ENCODE measurements at regions not wholly inside any gene's neighbourhood (a gene's known extent, or its start where the extent isn't known, plus 50 kb on each side); places are given as distances from the start of the nearest gene placed in this dataset.
"Not testable (repeated sequence)": the region's sequence is repeated elsewhere in the genome, so short reads cannot be mapped to it uniquely, and the experiment has no call there.

- no peak for DNase-seq (ENCODE audit: low read depth)
Observed at GRCh38 chr1:30184393-30185141, 538.8 kb downstream of the MATN1 start.

DNA sequence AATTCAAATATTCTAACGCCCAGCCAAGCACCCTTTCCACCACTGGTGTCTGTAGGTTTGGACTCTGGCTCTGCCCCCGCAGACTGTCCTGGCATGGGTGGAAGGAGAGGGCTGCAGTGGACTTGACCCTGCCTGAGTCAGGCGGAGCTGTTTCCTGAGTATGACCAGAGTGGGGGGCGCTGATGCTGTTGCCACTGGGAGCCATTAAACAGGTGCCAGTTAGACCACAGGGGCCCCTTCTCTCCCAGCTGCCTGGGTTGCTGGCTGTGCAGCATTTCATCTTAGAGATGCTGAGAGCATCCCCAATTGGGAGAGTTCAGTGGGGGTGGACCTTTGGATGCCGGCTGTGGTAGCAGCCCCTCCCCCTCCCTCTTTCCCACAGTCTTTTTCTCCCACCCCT is 539.5 kb downstream of the MATN1 start:
- DNase-seq (ENCODE audit: low read depth): no peak

DNA sequence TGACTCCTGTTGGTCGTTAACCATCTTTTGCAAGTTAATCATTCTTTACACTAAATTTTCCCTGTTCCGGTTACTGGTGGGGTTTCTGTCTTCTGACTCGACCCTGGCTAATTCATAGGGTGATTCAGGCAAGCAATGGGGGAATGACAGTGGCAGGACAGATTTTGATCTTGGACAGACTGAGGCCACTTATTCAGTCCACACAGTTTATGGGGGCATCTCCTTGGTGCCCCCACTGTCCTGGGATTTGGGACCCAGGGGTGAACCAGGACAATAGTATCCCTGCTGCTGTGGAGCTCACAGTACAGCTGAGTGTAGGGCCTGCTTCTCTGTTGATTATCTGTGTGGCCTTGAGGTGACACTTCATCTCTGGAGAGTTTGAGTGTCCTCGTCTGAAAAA is 540.4 kb downstream of the MATN1 start:
- DNase-seq (ENCODE audit: low read depth): no peak

DNA sequence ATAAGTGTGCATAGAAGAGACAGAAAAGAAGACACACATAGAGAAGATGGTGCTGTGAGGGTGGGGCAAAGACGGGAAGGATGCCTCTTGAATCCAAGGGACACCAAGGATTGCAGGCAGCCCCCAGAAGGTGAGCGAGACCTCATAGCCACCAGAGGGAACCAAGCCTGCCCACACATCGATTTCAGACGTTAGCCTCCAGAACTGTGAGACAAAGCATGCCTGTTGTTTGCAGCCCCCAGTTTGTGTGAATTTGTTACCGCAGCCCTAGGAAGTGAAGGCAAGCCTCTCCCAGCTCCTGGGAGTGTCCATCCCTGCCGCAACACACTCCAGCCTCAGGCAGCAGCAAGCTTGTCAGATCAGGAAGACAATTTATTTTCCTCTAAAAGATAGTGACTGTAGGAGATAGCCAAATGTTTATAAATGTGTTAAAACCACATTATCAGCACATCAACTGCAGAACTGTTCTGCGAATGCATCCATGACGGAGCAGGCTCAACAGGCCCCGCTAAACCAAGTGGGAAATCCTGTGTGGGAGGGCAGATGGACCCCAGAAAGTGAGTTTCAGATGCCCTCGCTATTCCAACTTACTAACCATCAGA is 543.3 kb downstream of the MATN1 start:
- no peak for DNase-seq (ENCODE audit: low read depth)

DNA sequence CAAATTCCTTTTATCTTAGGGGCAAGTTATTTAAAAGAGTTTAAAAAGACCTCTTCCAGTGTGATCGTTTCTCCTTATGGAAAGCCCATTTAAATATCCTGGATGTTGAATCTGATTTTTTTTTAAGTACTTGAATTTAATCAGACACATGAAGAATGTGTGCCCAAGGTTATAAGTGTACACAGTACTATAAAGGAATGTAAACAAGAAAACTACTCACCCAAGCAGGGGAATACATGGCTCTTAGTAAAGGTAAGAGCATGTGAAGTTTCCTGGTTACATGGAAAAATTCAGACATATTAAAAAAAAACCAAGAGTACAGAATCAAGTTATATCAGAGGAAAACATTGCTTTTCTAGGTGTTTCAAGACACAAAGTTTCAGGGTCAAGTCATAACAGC is 546.9 kb downstream of the MATN1 start:
- no peak for DNase-seq (ENCODE audit: low read depth)

DNA sequence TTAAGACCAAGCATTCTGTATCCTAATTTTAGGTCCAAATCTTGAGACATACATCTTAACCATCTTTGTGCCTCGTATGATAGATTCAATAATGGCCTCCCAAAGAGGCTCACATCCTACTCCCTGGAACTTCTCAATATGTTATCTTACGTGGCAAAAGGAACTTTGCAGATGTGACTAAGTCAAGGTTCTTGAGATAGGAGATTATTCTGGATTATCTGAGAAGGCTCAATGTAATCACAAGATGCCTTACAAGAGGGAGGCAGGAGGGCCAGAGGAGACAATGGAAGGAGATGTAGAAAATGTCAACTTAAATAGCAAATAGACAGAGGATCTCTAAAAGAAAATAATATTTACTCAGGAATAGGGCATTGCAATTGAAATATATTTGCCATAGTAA is 548.9 kb downstream of the MATN1 start:
- no peak for DNase-seq (ENCODE audit: low read depth)

DNA sequence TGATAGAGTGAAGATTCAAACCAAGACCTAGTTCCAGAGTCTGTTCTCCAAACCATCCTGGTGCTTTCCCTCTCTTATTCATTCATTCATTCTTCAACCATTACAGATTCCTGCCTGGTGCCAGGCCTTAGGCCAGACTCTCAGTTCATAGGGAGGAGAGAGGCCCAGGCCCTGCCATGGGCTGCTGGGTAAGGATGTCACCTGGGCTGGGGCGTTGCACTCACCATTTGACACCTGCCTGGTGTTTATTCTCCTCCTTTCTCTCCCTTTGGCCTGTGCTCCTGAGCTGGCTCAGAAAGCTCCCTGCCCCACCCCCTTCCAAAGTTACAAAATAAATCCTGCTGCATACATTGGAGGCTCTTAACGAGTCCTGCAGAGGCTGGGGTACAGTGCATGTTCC is 549.8 kb downstream of the MATN1 start:
- no peak for DNase-seq (ENCODE audit: low read depth)

GRCh38 chr1:30172757-30173156 is 550.6 kb downstream of the MATN1 start:
- no peak for DNase-seq (ENCODE audit: low read depth)

GRCh38 chr1:30172299-30172694 is 551.1 kb downstream of the MATN1 start:
- no peak for DNase-seq (ENCODE audit: low read depth)

DNA sequence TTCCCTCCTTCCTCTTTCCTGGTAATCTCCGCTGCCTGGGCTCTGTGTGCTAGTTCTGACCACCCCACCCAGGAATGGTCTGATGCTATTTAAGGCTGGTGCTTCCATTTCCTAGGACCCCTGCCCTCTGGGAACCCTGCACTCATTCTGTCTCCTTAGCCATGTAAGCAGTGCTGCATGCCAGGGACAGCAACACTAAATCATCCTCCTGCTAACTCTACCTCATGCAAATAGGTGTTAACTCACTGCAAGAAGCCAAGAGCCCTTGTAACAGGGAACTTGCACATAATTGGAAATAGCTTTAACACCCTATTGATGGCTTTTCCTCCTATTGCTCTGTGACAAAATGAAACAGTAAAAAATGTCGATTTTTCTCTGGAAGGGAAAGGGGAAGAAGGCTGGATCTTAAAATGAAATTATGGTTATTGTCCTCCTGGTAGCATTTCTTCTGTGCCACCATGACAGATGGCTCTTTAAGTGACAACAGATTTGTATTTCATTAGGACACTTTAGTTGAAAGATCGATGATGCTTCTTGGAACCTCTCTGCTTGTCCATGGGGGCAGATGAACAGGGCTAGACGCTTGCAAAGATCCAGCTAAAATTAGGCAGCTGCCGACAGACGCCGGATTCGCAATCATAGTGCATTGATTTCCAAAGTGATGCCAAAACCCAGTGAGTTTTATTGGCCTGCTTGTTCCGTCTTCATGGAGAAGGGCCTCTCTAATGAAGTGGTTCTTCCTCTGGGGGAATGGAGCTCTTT is 551.7 kb downstream of the MATN1 start:
- no peak for DNase-seq (ENCODE audit: low read depth)

DNA sequence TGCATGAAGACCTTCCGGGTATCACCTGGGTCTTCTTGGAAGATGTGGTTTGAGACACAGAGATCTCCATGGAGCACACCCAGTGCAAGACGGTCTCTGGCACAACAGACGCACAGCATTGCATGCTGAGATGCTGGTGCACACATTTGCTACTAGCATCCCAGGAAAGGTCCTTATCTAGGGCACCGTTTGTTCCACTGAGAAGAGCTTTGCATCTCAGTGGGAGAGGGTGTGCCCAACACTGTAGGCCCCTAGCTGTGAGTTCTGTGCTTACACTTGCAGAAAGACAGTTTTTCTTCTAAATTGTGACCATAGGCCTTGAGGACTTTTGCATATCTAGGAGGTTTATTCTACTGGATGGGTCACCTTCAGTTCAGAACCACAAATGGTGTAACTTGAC is 554.1 kb downstream of the MATN1 start:
- DNase-seq (ENCODE audit: low read depth): no peak

- no peak for DNase-seq (ENCODE audit: low read depth)
Observed at GRCh38 chr1:30166174-30166573, 557.2 kb downstream of the MATN1 start.

GRCh38 chr1:30165116-30165515 is 558.3 kb downstream of the MATN1 start:
- no peak for DNase-seq (ENCODE audit: low read depth)

GRCh38 chr1:30164693-30165092 is 558.7 kb downstream of the MATN1 start:
- no peak for DNase-seq (ENCODE audit: low read depth)

- no peak for DNase-seq (ENCODE audit: low read depth)
Observed at GRCh38 chr1:30162565-30162964, 560.8 kb downstream of the MATN1 start.

DNA sequence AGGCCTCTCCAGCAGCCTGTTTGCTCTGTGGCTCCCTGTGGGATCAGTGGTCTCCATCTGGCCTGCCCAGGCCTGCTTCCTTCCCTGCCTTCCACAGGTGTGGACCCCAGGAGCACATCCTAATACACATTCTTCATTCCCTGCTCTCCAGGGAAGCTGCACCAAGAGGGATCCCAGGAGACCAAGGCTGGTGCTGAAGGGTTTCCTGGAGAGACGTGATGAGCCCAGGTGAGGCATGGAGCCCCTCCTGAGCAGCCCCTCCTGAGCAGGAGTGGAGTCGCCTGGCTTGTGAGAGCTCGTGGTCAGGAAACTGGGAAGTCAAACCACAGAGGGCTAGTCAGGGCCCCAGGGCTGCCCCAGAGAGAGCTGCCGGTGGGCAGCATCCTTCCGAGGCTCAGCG is 561.4 kb downstream of the MATN1 start:
- no peak for DNase-seq (ENCODE audit: low read depth)

DNA sequence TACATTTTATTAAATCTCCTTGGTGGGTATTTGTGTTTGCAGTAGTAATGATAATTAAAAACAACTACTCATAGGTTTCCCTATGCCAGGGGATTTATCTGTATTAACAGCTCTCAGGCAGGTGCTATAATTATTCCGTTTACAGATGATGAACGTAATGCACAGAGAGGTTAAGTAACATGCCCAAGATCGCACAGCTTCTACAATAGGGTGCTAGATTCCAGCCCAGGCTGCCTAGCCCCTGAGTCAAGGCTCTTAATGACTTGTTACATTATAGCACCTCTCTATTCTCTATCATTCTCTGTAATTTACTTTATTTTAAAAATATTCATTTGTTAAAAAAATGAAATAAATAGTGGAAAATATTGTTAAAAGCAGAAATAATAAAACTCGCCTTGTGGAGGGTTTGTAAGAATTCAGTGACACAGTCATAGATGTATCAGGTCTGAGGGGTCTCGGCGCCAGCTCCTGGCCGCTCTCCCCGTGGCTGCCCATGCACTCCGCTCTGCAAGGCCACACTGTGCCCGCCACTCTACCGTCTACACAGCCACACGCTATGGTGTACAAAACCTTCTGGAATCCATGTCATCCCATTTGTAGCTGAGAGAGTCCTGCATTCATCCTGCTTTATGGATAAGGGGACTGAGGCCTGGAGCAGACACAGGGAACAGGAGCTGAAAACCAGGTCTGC is 562.2 kb downstream of the MATN1 start:
- DNase-seq (ENCODE audit: low read depth): no peak

- no peak for DNase-seq (ENCODE audit: low read depth)
Observed at GRCh38 chr1:30159015-30159414, 564.4 kb downstream of the MATN1 start.

DNA sequence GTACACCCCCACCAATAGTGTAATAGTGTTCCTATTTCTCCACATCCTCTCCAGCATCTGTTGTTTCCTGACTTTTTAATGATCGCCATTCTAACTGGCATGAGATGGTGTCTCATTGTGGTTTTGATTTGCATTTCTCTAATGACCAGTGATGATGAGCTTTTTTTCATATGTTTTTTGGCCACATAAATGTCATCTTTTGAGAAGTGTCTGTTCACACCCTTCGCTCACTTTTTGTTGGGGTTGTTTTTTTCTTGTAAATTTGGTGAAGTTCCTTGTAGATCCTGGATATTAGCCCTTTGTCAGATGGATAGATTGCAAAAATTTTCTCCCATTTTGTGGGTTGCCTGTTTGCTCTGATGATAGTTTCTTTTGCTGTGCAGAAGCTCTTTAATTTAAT is 567.7 kb downstream of the MATN1 start:
- DNase-seq (ENCODE audit: low read depth): not testable (repeated sequence)

DNA sequence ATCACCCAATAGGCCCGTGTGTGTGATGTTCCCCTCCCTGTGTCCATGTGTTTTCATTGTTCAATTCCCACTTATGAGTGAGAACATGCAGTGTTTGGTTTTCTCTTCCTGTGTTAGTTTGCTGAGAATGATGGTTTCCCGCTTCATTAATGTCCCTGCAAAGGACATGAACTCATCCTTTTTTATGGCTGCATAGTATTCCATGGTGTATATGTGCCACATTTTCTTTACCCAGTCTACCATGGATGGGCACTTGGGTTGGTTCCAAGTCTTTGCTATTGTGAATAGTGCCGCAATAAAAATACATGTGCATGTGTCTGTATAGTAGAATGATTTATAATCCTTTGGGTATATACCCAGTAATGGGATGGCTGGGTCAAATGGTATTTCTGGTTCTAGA is 568.1 kb downstream of the MATN1 start:
- not testable (repeated sequence) for DNase-seq (ENCODE audit: low read depth)

- no peak for DNase-seq (ENCODE audit: low read depth)
Observed at GRCh38 chr1:30153743-30154449, 569.5 kb downstream of the MATN1 start.

DNA sequence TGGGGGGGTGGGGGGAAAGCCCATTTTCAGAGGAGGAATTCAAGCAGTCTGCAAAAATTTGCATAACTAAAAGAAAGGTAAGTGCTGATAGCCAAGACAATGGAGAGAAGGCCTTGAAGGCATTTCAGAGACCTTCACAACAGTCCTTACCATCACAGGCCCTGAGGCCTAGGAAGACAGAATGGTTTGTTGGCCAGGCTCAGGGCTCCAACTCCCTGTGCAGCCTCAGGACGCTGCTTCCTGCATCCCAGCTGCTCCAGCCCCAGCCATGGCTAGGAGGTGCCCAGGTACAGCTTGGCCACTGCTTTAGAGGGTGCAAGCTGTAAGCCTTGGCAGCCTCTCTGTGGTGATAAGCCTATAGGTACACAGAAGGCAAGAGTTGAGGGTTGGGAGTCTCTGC is 571.6 kb downstream of the MATN1 start:
- DNase-seq (ENCODE audit: low read depth): no peak
